GM10248 (cell line): ENCODE measurements at regions not wholly inside any gene's neighbourhood (a gene's known extent, or its start where the extent isn't known, plus 50 kb on each side); places are given as distances from the start of the nearest gene placed in this dataset.

Experiments used
- CTCF ChIA-PET: fragments of 300-600 bp; sonication (Branson Sonifier 250); formaldehyde crosslinking; extraction: SDS; loops from one replicate; lab custom pipeline; 2021; ENCODE audit warnings: antibody characterized with exemption; lab: Yijun Ruan, JAX
- POLR2A ChIA-PET: fragments of 350-650 bp; sonication (Branson Sonifier 250); formaldehyde crosslinking; extraction: SDS; loops from one replicate; lab custom pipeline; 2020; ENCODE audit warnings: antibody characterized with exemption; lab: Yijun Ruan, JAX
- DNase-seq: peaks from one replicate; pipeline ENCODE4 v3.0.0; 2012; ENCODE audit errors: extremely low spot score
- CTCF ChIP-seq: IDR thresholded peaks from 2 replicates; pipeline ENCODE4 v1.5.1; 2012; ENCODE audit warnings: mild to moderate bottlenecking, low read depth; ENCODE audit errors: extremely low read depth, missing control alignments, control extremely low read depth

- CTCF ChIA-PET, result no interaction called here
- TF ChIP-seq CTCF, result no peak
- POLR2A ChIA-PET, result no interaction called here
- no peak for DNase-seq
Observed at GRCh38 chr16:77133706-77134105, 57.3 kb upstream of the MON1B start.

GRCh38 chr16:77137045-77137444, 53.9 kb upstream of the MON1B start:
- CTCF ChIA-PET, result no interaction called here
- DNase-seq, result no peak
- TF ChIP-seq CTCF, result no peak
- POLR2A ChIA-PET, result no interaction called here
